ENCODE measurements at regions not wholly inside any gene's neighbourhood (a gene's known extent, or its start where the extent isn't known, plus 50 kb on each side); places are given as distances from the start of the nearest gene placed in this dataset.
A peak's percentile ranks its signal among the peaks of the same experiment; 100 is the strongest.

DNA sequence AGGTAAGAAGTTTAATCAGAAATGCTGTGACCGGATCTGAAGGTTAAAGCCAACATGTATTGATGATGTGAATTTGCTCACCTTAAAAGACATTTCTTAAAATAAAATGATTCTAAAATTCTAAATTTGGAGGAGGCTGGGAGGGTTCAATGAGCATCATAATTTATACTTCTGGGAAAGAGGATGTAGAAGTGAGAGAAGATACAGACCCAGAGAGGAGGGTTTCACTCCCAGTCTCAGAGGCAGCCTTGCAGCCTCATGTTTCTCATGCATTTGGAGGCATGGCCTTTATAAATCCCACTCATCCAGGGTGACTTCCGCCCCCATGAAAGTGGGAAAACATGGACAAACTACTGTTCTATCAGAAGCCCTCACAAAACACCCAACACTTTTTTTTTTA, 305.6 kb upstream of the PITRM1 start:
- H3K4me1 ChIP-seq: peaks cover 23% of the 10 kb centered on the region
- H3K27ac ChIP-seq: no peak overlapping the region
- no peaks in the 10 kb centered on the region for H3K9me3 ChIP-seq
- DNase-seq (ENCODE audit: extremely low spot score in 2 of 2): no peak
- intact Hi-C loops (cut with DNase I): no loop called here
- H3K36me3 ChIP-seq: no peaks in the 10 kb centered on the region
- H3K27me3 ChIP-seq: no peaks in the 10 kb centered on the region
- H3K4me3 ChIP-seq: no peak overlapping the region
- no peak for TF ChIP-seq POLR2AphosphoS5 (IDR thresholded peaks at IDR 0.05; ENCODE audit: insufficient read depth in 1 of 2, low read depth in 1 of 2)
- TF ChIP-seq, protein P1, sequence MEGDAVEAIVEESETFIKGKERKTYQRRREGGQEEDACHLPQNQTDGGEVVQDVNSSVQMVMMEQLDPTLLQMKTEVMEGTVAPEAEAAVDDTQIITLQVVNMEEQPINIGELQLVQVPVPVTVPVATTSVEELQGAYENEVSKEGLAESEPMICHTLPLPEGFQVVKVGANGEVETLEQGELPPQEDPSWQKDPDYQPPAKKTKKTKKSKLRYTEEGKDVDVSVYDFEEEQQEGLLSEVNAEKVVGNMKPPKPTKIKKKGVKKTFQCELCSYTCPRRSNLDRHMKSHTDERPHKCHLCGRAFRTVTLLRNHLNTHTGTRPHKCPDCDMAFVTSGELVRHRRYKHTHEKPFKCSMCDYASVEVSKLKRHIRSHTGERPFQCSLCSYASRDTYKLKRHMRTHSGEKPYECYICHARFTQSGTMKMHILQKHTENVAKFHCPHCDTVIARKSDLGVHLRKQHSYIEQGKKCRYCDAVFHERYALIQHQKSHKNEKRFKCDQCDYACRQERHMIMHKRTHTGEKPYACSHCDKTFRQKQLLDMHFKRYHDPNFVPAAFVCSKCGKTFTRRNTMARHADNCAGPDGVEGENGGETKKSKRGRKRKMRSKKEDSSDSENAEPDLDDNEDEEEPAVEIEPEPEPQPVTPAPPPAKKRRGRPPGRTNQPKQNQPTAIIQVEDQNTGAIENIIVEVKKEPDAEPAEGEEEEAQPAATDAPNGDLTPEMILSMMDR (IDR thresholded peaks at IDR 0.05): no peak
- no peak for TF ChIP-seq POLR2A (IDR thresholded peaks at IDR 0.05)

- Histone ChIP-seq H3K9me3 (no peaks in the 10 kb centered on the region), H3K27ac (peak overlapping the region; percentile 4)
- intact Hi-C loops (cut with DNase I): no loop called here
Measured at GRCh38 chr10:3477683-3478082, 305.1 kb upstream of the PITRM1 start.

DNA sequence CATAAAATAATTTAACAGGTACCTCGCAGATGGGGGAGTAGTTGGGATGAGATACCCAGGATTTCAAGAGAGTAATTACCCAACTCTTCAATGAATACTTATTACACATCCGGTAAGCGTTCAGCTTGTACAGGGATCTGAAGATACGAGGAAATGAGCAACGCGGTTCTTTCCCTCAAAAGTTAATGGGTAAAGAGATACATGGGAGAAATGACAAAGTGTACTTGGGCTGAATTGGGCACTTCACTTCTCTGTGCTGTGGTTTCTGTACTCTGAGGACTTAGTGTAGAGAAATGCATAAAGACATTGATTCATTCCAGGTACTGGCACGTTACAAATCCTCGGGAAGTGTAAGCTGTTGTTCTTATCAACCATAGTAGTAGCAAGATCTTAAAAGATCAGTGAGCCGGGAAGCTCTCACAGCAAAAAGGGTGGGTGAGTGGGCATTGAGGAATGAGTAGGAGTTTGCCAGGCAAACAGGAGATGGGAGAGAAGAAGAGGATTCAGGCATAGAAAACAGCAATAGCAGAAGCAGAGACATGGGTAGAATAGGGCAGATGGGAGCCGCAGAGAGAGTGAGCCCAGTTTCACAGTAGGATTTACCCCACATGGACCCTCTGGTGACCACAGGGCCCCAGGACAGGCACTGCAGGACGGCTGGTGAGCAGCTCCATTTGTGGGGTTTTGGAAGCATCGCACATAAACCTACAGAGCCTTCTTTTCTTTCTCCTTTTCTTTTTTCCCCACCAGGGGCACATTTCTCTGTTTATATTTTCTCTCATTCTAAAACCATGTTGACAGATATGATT, 304.3 kb upstream of the PITRM1 start:
- Histone ChIP-seq H3K27ac (peak overlapping the region; percentile 4), H3K4me1 (peaks cover 22% of the 10 kb centered on the region), H3K9me3 (no peaks in the 10 kb centered on the region), H3K27me3 (no peaks in the 10 kb centered on the region), H3K4me3 (no peak overlapping the region), H3K36me3 (no peaks in the 10 kb centered on the region)
- intact Hi-C loops (cut with DNase I): no loop called here
- TF ChIP-seq POLR2AphosphoS5 (IDR thresholded peaks at IDR 0.05; ENCODE audit: insufficient read depth in 1 of 2, low read depth in 1 of 2): no peak
- TF ChIP-seq, protein P1 (IDR thresholded peaks at IDR 0.05): no peak
- TF ChIP-seq POLR2A (IDR thresholded peaks at IDR 0.05): no peak
- no peak for DNase-seq (ENCODE audit: extremely low spot score in 2 of 2)

More at GRCh38 chr10:3477683-3478082, 305.1 kb upstream of the PITRM1 start:
- Histone ChIP-seq H3K27me3 (no peaks in the 10 kb centered on the region), H3K36me3 (no peaks in the 10 kb centered on the region), H3K4me3 (no peak overlapping the region), H3K4me1 (peaks cover 22% of the 10 kb centered on the region)
- no peak for DNase-seq (ENCODE audit: extremely low spot score in 2 of 2)
- no peak for TF ChIP-seq POLR2A (IDR thresholded peaks at IDR 0.05)
- peak in 1 of 2 donors; percentile 85 for TF ChIP-seq POLR2AphosphoS5 (IDR thresholded peaks at IDR 0.05; ENCODE audit: insufficient read depth in 1 of 2, low read depth in 1 of 2)

- no peak overlapping the region for H3K27ac ChIP-seq
- no peak for DNase-seq (ENCODE audit: extremely low spot score in 2 of 2)
- H3K4me3 ChIP-seq: no peak overlapping the region
- intact Hi-C loops (cut with DNase I): no loop called here
- no peaks in the 10 kb centered on the region for H3K9me3 ChIP-seq
- H3K27me3 ChIP-seq: no peaks in the 10 kb centered on the region
- H3K36me3 ChIP-seq: no peaks in the 10 kb centered on the region
- TF ChIP-seq, protein P1 (IDR thresholded peaks at IDR 0.05): no peak
- TF ChIP-seq POLR2AphosphoS5 (IDR thresholded peaks at IDR 0.05; ENCODE audit: insufficient read depth in 1 of 2, low read depth in 1 of 2) (no peak), POLR2A (IDR thresholded peaks at IDR 0.05) (no peak)
- H3K4me1 ChIP-seq: peaks cover 27% of the 10 kb centered on the region
Measured at GRCh38 chr10:3476186-3476585, 303.6 kb upstream of the PITRM1 start.

DNA sequence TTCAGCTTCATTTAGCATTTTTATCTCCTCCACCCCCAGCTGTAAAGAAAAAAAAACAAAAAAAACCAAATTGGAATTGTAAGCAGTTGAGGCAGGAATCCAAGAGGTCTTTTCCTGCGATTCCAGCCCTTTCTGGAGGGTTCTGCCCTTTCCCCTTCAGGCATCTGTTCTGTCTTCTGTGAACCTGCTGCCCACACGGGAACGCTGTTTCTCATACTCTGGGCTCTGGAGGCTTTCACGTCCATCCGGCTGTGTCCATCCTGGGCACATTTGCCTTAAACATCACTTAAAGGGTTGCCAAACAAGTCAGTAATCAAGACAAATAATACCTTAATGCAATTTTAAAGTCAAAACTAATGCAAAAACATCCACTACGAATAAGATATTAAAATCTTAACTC, 302.8 kb upstream of the PITRM1 start:
- Histone ChIP-seq H3K27me3 (no peaks in the 10 kb centered on the region), H3K36me3 (no peaks in the 10 kb centered on the region), H3K4me1 (peaks cover 35% of the 10 kb centered on the region), H3K27ac (no peak overlapping the region), H3K4me3 (no peak overlapping the region), H3K9me3 (no peaks in the 10 kb centered on the region)
- TF ChIP-seq POLR2AphosphoS5 (IDR thresholded peaks at IDR 0.05; ENCODE audit: insufficient read depth in 1 of 2, low read depth in 1 of 2): no peak
- TF ChIP-seq, protein P1 (IDR thresholded peaks at IDR 0.05): no peak
- TF ChIP-seq POLR2A (IDR thresholded peaks at IDR 0.05): no peak
- no peak for DNase-seq (ENCODE audit: extremely low spot score in 2 of 2)
- intact Hi-C loops (cut with DNase I): no loop called here

Data from vagina (tissue), 2 donors.